ENCODE measurements at regions not wholly inside any gene's neighbourhood (a gene's known extent, or its start where the extent isn't known, plus 50 kb on each side); places are given as distances from the start of the nearest gene placed in this dataset.

- no peak for DNase-seq
Measured at GRCh38 chr4:138851391-138852335, 163.9 kb upstream of the NOCT start.

- no peak for DNase-seq
Measured at GRCh38 chr4:138845664-138846063, 169.9 kb upstream of the NOCT start.

- DNase-seq, result no peak
Measured at GRCh38 chr4:138845054-138845453, 170.5 kb upstream of the NOCT start.

GRCh38 chr4:138843616-138844015, 172.0 kb upstream of the NOCT start:
- no peak for DNase-seq

DNA sequence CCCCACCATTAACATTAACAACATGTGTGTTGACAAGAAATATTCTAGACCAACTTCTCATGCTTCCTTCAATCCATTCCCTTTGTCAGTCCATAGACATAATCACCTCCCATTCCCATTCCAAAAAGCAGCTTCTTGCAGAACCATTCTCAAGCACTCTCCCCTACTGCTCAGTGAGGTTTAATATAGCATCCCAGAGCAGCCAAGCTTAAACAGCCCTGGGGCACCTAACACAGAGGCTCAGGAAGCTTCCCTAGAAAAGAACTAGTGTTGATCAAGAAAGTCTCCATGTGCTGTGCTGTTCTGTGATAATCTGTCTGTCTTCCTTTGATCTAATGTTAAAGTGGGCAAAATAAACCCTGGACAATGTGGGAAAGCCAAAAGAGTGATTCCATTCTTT, 174.2 kb upstream of the NOCT start:
- DNase-seq, result no peak

DNA sequence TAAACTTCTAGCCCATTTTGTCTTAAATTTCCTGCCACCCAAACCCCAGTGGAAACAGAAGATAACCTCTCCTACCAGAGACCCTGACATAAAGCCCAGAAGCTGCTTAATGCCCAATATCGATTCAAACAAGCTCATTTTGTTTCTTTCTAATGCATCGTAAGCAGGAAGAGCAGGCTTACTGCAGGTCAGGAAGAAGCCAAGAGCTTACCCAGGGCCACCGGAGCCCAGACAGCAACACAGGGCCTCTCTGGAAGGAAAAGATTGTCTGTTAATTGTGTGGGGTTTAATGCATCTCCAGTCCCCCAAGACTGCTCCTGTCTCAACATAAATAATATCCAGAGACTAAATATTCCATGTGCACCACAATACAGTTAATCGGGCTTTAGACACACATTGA, 177.3 kb upstream of the NOCT start:
- no peak for DNase-seq

DNA sequence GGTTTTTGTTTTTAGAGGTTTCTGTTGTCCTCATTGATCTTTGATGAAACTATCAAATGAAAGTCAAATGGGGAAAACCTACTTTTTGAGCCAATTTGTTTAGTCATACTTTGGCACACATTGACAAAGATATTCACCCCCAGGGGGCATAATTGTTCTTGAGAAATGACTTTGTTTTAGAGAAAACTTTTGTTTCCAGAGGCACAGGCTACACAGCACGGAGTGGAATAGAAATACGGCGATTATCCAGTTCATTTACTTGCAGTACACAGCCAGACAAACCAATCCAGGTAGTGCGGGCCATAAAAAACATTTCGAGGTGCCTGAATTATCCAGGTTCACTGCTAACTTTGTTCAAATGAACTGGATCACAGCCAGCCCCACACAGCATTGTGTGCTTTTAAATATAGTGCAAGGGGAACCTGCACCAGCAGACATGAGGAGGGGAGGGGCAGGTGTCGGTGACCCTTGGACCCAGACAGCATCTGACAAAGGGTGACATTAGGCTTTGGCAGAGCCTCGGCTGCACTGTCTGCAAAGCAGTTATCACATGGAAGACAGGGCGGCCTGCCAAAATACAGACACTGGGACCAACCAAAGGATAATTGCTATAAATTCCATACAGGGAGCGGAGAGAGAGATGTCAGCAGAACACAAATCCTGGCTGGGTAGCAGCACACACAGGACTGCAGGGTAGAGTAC, 179.6 kb upstream of the NOCT start:
- no peak for DNase-seq

GRCh38 chr4:138833974-138834373, 181.6 kb upstream of the NOCT start:
- DNase-seq, result no peak

DNA sequence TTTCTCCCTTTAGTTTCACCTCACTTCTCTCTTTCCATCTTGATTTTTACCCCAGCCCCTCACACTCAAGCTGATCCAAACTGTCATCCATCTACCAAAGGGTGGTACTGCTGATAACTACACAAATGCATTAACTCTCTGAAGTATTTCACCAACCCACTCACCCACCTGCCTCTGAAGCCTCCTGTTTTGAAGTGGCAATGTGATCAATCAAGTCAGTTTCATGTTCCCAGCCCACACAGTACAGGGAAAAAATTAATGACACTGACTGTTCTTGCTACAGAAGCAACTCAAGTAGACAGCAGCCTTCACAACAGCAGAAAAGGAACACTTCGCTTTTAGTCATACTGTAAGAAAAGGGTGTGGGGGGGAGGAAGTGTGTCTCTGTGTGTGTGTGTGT, 183.0 kb upstream of the NOCT start:
- DNase-seq, result no peak

GRCh38 chr4:138831948-138832347, 183.6 kb upstream of the NOCT start:
- DNase-seq, result no peak

- no peak for DNase-seq
Measured at GRCh38 chr4:138828926-138829325, 186.7 kb upstream of the NOCT start.

DNA sequence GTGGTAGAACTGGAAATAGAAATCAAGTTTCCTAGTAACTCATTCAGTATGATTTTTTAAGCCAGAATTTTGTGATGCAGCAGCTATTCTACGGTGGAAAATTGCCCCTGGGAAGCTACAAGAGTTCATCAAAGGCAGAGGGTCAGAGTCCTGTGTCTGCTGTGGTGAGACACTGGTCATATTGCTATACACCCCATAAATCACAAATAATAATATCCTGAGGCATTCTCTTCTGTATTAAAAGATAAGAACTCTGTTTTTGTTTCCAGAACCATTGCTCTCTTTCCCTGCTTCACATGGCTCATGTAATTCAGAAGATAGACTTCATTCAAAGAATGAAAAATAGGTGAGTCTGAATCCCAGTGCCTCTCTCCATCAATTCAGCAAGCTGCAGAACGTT, 188.8 kb upstream of the NOCT start:
- no peak for DNase-seq

DNA sequence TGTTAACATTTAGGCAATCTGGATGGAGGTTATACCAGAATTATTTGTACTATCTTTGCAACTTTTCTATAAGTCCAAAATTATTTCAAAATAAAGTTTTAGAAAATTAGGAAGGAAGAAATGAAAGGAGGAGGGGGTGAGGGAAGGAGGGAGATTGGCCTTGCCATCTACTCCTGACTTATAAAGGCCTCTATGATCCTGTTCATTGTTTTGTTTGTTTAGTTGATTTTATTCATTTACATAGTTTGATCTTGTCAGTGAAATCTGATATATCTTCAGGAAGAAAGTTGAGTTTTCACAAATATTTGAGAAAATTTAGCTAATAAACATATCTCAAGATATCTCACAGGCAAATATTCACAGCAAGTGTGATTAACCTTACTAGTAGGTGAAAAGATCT, 189.3 kb upstream of the NOCT start:
- no peak for DNase-seq

DNA sequence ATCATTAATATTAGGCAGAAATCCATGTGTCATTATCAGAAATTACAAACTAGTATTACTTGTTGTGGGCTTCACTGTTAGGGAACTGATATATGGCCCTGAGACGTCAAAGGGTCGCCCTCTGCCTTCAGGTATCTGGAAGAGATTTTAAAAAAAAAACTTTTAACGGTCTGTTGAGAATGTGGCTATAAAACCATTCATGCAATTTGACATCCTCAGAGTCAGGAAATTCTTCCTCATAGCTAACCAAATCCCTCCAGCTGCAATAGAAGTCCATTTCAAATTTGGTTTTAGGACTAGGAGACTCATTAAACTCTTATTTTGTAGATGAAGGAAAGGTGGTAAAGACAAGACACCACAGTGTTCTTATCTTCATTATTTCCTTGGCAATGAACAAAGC, 194.2 kb upstream of the NOCT start:
- no peak for DNase-seq

DNA sequence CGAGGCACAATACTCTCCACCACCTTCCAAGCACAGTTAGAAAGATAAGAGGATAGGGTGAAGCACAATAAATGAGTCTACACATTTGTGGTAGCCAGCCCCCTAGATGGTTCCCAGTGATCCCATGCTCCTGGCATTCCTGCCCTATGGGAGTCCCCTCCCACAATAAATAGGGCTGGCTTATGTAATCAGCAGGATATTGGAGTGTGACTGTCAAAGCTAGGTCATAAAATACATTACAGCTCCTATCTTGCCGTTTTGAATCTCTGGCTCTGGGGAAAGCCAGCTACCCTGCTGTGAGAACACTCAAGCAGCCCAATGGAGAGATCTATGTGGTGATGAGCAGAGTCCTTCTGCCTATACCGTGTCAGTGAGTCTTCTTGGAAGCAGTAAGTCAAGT, 198.7 kb upstream of the NOCT start:
- no peak for DNase-seq

DNA sequence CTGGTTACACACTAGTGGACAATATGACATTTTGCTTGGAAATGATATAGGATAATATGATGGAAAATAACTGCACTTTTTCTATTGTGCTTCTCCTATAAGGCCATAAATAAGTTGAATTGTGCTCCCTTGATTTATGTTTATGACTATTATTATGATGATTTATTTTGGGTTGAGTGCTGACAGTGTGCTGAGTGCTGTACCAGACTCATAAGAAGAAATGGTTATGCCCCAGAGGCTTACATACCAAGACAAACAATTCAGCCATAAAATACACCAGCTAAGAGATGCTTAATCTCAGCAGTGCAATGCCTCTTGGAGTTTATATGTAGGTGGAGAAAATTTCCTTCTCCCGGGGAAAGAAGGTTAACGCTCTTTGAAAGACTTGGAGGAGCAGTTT, 199.8 kb upstream of the NOCT start:
- DNase-seq, result no peak

- DNase-seq, result no peak
Measured at GRCh38 chr4:138805736-138806135, 209.8 kb upstream of the NOCT start.

DNA sequence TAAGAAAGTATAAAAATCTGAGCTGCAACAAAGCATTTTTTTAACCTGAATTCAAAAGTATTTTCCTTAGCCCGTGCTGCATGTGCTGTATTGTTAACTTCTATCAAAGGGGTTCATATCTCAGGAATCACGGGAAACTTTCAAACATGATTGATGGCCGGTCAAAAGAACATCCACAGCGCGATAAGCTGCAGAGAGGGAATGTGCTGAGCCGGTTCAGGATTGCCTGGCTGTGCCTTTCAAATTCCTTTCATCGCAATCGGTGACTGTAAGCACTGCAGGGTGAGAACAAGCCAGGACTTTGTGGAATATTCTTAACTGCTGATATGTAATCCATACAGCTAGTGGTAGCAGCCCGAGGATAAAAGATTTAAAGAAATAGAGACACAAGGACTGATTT, 210.9 kb upstream of the NOCT start:
- DNase-seq, result no peak

- DNase-seq, result no peak
Measured at GRCh38 chr4:138803051-138803450, 212.5 kb upstream of the NOCT start.

- DNase-seq, result no peak
Measured at GRCh38 chr4:138802499-138802898, 213.1 kb upstream of the NOCT start.

- DNase-seq, result no peak
Measured at GRCh38 chr4:138800421-138800820, 215.2 kb upstream of the NOCT start.

DNA sequence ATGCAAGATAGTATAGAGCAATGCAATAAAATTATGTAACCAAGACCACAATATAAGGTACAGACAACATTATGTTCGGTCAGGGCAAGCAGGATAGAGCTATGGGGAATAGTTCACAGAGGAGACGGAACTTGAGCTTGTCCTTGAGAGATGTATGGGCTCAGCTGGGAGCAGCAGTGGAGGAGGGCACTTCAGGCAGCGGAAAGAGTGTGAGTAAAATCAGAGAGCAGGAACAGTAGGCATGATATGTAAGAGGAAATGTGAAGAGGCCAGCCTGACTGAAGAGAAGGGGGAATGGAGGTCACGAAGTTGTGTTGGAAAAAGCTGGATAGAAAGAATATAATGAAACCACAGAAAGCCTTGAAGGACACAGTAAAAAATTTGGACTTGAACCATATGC, 217.2 kb upstream of the NOCT start:
- DNase-seq, result no peak

- no peak for DNase-seq
Measured at GRCh38 chr4:138797646-138798045, 217.9 kb upstream of the NOCT start.

DNA sequence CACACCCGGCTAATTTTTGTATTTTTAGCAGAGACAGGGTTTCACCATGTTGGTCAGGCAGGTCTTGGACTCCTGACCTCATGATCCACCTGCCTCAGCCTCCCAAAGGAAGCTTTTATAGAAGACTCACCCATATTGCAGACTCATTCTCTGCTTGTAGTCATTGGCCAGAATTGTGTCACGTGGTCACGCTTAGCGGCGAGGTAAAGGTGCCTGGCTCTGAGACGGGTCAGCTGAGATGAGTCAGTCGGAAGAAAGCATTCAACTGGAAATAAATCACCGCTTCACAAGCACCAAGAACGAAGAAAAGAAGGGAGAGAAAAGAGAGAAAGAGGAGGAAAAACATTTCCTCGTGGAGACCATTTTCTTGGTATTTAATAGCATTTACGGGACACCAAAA, 218.8 kb upstream of the NOCT start:
- DNase-seq, result no peak

Measured in SIG-M5 (cell line).